Ectodermal cell (in vitro differentiated cells): ENCODE measurements at regions not wholly inside any gene's neighbourhood (a gene's known extent, or its start where the extent isn't known, plus 50 kb on each side); places are given as distances from the start of the nearest gene placed in this dataset.
"Not testable (repeated sequence)": the region's sequence is repeated elsewhere in the genome, so short reads cannot be mapped to it uniquely, and the experiment has no call there.

Source experiments
- H3K27ac ChIP-seq: 2 replicates; pipeline ENCODE4 v1.7.0; 2013; ENCODE audit warnings: mild to moderate bottlenecking, low read depth, low read length; ENCODE audit not compliant: insufficient read depth, poor library complexity, severe bottlenecking
- H3K27me3 ChIP-seq: 2 replicates; pipeline ENCODE4 v1.7.0; 2013; ENCODE audit warnings: mild to moderate bottlenecking, low read length; ENCODE audit not compliant: insufficient read depth, control insufficient read depth, poor library complexity, severe bottlenecking
- H3K36me3 ChIP-seq: one replicate; pipeline ENCODE4 v1.7.0; 2013; ENCODE audit warnings: low read length; ENCODE audit not compliant: control insufficient read depth, insufficient read depth
- H3K4me1 ChIP-seq: one replicate; pipeline ENCODE4 v1.7.0; 2013; ENCODE audit warnings: low read length; ENCODE audit not compliant: control insufficient read depth, insufficient read depth
- H3K4me3 ChIP-seq: 2 replicates; pipeline ENCODE4 v1.7.0; 2013; ENCODE audit warnings: low read depth, low read length, control low read depth; ENCODE audit not compliant: insufficient read depth
- H3K9me3 ChIP-seq: 2 replicates; pipeline ENCODE4 v1.7.0; 2013; ENCODE audit warnings: mild to moderate bottlenecking, low read length, moderate library complexity; ENCODE audit not compliant: control insufficient read depth
- WGBS, 2 experiments: methylation state at CpG; one replicate each; pipeline ENCODE4 v1.1.7; 2013; ENCODE audit warnings: missing lambda C conversion rate in 2 of 2; 5-methylcytosine and 5-hydroxymethylcytosine counted together

GRCh38 chr2:7567116-7567515, 649.9 kb downstream of the RNF144A start:
- WGBS, 2 experiments, result 94 to 100% methylated on average over 1 to 2 of the region's 2 CpGs

GRCh38 chr2:7567646-7568045, 650.4 kb downstream of the RNF144A start:
- Histone ChIP-seq H3K36me3 (no peaks in the 10 kb centered on the region), H3K4me1 (peaks cover 15% of the 10 kb centered on the region), H3K9me3 (no peaks in the 10 kb centered on the region), H3K4me3 (no peak overlapping the region), H3K27ac (no peak overlapping the region), H3K27me3 (no peaks in the 10 kb centered on the region)
- WGBS, 2 experiments, result 82 to 88% methylated on average over 3 to 4 of the region's 4 CpGs

More at GRCh38 chr2:7567116-7567515, 649.9 kb downstream of the RNF144A start:
- H3K27ac ChIP-seq, H3K4me3 ChIP-seq, H3K4me1 ChIP-seq, H3K9me3 ChIP-seq, H3K27me3 ChIP-seq, H3K36me3 ChIP-seq: not testable (repeated sequence)

- H3K9me3 ChIP-seq, result no peaks in the 10 kb centered on the region
- peaks cover 21% of the 10 kb centered on the region for H3K4me1 ChIP-seq
- H3K27ac ChIP-seq, result no peak overlapping the region
- no peaks in the 10 kb centered on the region for H3K27me3 ChIP-seq
- H3K4me3 ChIP-seq, result no peak overlapping the region
- no peaks in the 10 kb centered on the region for H3K36me3 ChIP-seq
- 84 to 86% methylated on average over 3 of the region's 3 CpGs for WGBS, 2 experiments
Observed at GRCh38 chr2:7570247-7570646, 653.0 kb downstream of the RNF144A start.

GRCh38 chr2:7571701-7572100, 654.5 kb downstream of the RNF144A start:
- no CpG with 5 or more reads among the region's 1 CpG for WGBS, 2 experiments
- no peak overlapping the region for H3K27ac ChIP-seq
- H3K4me3 ChIP-seq, result no peak overlapping the region
- H3K9me3 ChIP-seq, result no peaks in the 10 kb centered on the region
- H3K4me1 ChIP-seq, result peaks cover 21% of the 10 kb centered on the region
- no peaks in the 10 kb centered on the region for H3K27me3 ChIP-seq
- H3K36me3 ChIP-seq, result no peaks in the 10 kb centered on the region

- Histone ChIP-seq H3K9me3 (no peaks in the 10 kb centered on the region), H3K4me1 (peaks cover 21% of the 10 kb centered on the region), H3K36me3 (no peaks in the 10 kb centered on the region), H3K4me3 (no peak overlapping the region), H3K27ac (peak overlapping the region; percentile 79), H3K27me3 (no peaks in the 10 kb centered on the region)
- WGBS, 2 experiments, result 69 to 84% methylated on average over 6 to 7 of the region's 7 CpGs
Observed at GRCh38 chr2:7572450-7572849, 655.2 kb downstream of the RNF144A start.

GRCh38 chr2:7573166-7573825, 656.1 kb downstream of the RNF144A start:
- WGBS, 2 experiments, result 47 to 52% methylated on average over 4 of the region's 6 CpGs
- no peaks in the 10 kb centered on the region for H3K27me3 ChIP-seq
- no peaks in the 10 kb centered on the region for H3K36me3 ChIP-seq
- H3K4me1 ChIP-seq, result peaks cover 21% of the 10 kb centered on the region
- no peaks in the 10 kb centered on the region for H3K9me3 ChIP-seq
- H3K27ac ChIP-seq, result peak overlapping the region; percentile 79
- H3K4me3 ChIP-seq, result no peak overlapping the region

GRCh38 chr2:7574385-7574784, 657.2 kb downstream of the RNF144A start:
- peaks cover 21% of the 10 kb centered on the region for H3K4me1 ChIP-seq
- H3K4me3 ChIP-seq, result no peak overlapping the region
- WGBS, 2 experiments, result 91 to 96% methylated on average over 4 of the region's 4 CpGs
- no peaks in the 10 kb centered on the region for H3K36me3 ChIP-seq
- H3K9me3 ChIP-seq, result no peaks in the 10 kb centered on the region
- no peak overlapping the region for H3K27ac ChIP-seq
- no peaks in the 10 kb centered on the region for H3K27me3 ChIP-seq

GRCh38 chr2:7577769-7578168, 660.6 kb downstream of the RNF144A start:
- Histone ChIP-seq H3K27me3 (no peaks in the 10 kb centered on the region), H3K4me3 (no peak overlapping the region), H3K36me3 (no peaks in the 10 kb centered on the region), H3K27ac (no peak overlapping the region), H3K9me3 (no peaks in the 10 kb centered on the region), H3K4me1 (peaks cover 5% of the 10 kb centered on the region)
- WGBS, 2 experiments, result 100% methylated on average over 1 of the region's 1 CpG

- H3K4me3 ChIP-seq, result no peak overlapping the region
- no peaks in the 10 kb centered on the region for H3K27me3 ChIP-seq
- H3K36me3 ChIP-seq, result no peaks in the 10 kb centered on the region
- no peak overlapping the region for H3K27ac ChIP-seq
- no peaks in the 10 kb centered on the region for H3K9me3 ChIP-seq
- H3K4me1 ChIP-seq, result no peaks in the 10 kb centered on the region
Observed at GRCh38 chr2:7584017-7584416, 666.8 kb downstream of the RNF144A start.

- no peaks in the 10 kb centered on the region for H3K4me1 ChIP-seq
- WGBS, 2 experiments, result 94 to 99% methylated on average over 4 of the region's 4 CpGs
Observed at GRCh38 chr2:7586898-7587297, 669.7 kb downstream of the RNF144A start.

GRCh38 chr2:7588295-7588694, 671.1 kb downstream of the RNF144A start:
- Histone ChIP-seq H3K4me1 (no peaks in the 10 kb centered on the region), H3K9me3 (no peaks in the 10 kb centered on the region), H3K27ac (no peak overlapping the region), H3K4me3 (no peak overlapping the region), H3K27me3 (no peaks in the 10 kb centered on the region), H3K36me3 (no peaks in the 10 kb centered on the region)
- 85 to 100% methylated on average over 4 to 5 of the region's 5 CpGs for WGBS, 2 experiments

More at GRCh38 chr2:7586898-7587297, 669.7 kb downstream of the RNF144A start:
- Histone ChIP-seq H3K36me3 (no peaks in the 10 kb centered on the region), H3K27me3 (no peaks in the 10 kb centered on the region), H3K4me3 (no peak overlapping the region), H3K9me3 (no peaks in the 10 kb centered on the region), H3K27ac (no peak overlapping the region)
